ENCODE measurements at regions not wholly inside any gene's neighbourhood (a gene's known extent, or its start where the extent isn't known, plus 50 kb on each side); places are given as distances from the start of the nearest gene placed in this dataset.

- WGBS, 2 donors = 72 to 77% methylated on average over 7 to 8 of the region's 8 CpGs
- peak in 3 of 4 donors; percentile 44 to 64 (median 64) for ATAC-seq
- no peak for FAIRE-seq
- intact Hi-C loops (cut with DNase I) = no loop called here
- Histone ChIP-seq H3K9me3 (no peaks in the 10 kb centered on the region), H3K27me3 (no peaks in the 10 kb centered on the region), H3K27ac (no peak overlapping the region), H3K4me1 (no peaks in the 10 kb centered on the region), H3K4me3 (no peak overlapping the region), H3K36me3 (no peaks in the 10 kb centered on the region)
- no peak for DNase-seq
- no peak for TF ChIP-seq CTCF (IDR thresholded peaks at IDR 0.05)
These were observed 99.8 kb upstream of the ATP1A1 start for GRCh38 chr1:116273042-116273783.

DNA sequence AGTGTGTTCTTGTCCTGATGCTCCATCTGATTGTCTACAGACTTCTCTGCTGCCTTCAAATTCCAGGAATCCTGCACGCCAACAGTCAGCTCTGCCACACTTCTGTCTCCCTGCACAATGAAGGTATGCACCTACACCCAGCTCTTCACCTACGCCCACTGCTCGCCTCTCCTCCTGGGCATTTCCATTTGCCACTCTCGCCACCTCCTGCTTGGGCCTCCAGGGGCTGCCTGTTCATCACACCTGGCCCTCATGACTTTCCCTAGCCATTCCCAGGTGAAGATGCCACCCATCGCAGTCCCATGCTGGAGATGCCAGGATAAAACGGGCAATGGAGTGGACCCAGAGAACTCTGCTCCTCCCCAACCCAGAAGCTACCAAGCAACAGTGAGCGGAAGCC is 96.5 kb upstream of the ATP1A1 start:
- Histone ChIP-seq H3K27ac (no peak overlapping the region), H3K4me1 (no peaks in the 10 kb centered on the region), H3K9me3 (no peaks in the 10 kb centered on the region), H3K36me3 (no peaks in the 10 kb centered on the region), H3K4me3 (no peak overlapping the region), H3K27me3 (no peaks in the 10 kb centered on the region)
- intact Hi-C loops (cut with DNase I) = no loop called here
- 95 to 96% methylated on average over 7 of the region's 7 CpGs for WGBS, 2 donors
- no peak for DNase-seq
- TF ChIP-seq CTCF (IDR thresholded peaks at IDR 0.05) = no peak
- ATAC-seq = no peak
- FAIRE-seq = no peak

GRCh38 chr1:116277840-116278540 is 95.1 kb upstream of the ATP1A1 start:
- Histone ChIP-seq H3K4me3 (no peak overlapping the region), H3K36me3 (no peaks in the 10 kb centered on the region), H3K9me3 (no peaks in the 10 kb centered on the region), H3K27ac (no peak overlapping the region), H3K4me1 (no peaks in the 10 kb centered on the region), H3K27me3 (no peaks in the 10 kb centered on the region)
- no peak for TF ChIP-seq CTCF (IDR thresholded peaks at IDR 0.05)
- DNase-seq (no peak), FAIRE-seq (no peak), ATAC-seq (no peak)
- WGBS, 2 donors = 67 to 76% methylated on average over 6 of the region's 6 CpGs
- intact Hi-C loops (cut with DNase I) = no loop called here

GRCh38 chr1:116278541-116278866 is 94.5 kb upstream of the ATP1A1 start:
- no peaks in the 10 kb centered on the region for H3K9me3 ChIP-seq
- H3K4me1 ChIP-seq = no peaks in the 10 kb centered on the region
- 94 to 96% methylated on average over 6 of the region's 6 CpGs for WGBS, 2 donors
- no peak for DNase-seq
- no peaks in the 10 kb centered on the region for H3K36me3 ChIP-seq
- H3K27ac ChIP-seq = no peak overlapping the region
- TF ChIP-seq CTCF (IDR thresholded peaks at IDR 0.05) = no peak
- no peak for FAIRE-seq
- H3K27me3 ChIP-seq = no peaks in the 10 kb centered on the region
- H3K4me3 ChIP-seq = no peak overlapping the region
- ATAC-seq = no peak
- intact Hi-C loops (cut with DNase I) = no loop called here

- no peaks in the 10 kb centered on the region for H3K9me3 ChIP-seq
- FAIRE-seq = no peak
- no peak overlapping the region for H3K4me3 ChIP-seq
- intact Hi-C loops (cut with DNase I) = no loop called here
- ATAC-seq = no peak
- H3K27me3 ChIP-seq = no peaks in the 10 kb centered on the region
- no peak for DNase-seq
- no peaks in the 10 kb centered on the region for H3K36me3 ChIP-seq
- H3K27ac ChIP-seq = no peak overlapping the region
- 75 to 83% methylated on average over 3 of the region's 3 CpGs for WGBS, 2 donors
- H3K4me1 ChIP-seq = no peaks in the 10 kb centered on the region
- TF ChIP-seq CTCF (IDR thresholded peaks at IDR 0.05) = no peak
These were observed 93.3 kb upstream of the ATP1A1 start for GRCh38 chr1:116279715-116280114.
